Chondrocyte (in vitro differentiated cells): ENCODE measurements at regions not wholly inside any gene's neighbourhood (a gene's known extent, or its start where the extent isn't known, plus 50 kb on each side); places are given as distances from the start of the nearest gene placed in this dataset.

Experiments
- DNase-seq: peaks from one replicate; pipeline ENCODE4 v3.0.0; 2021; ENCODE audit warnings: mixed read lengths, low spot score
- H3K27ac Mint-ChIP-seq: one replicate; pipeline ENCODE4 v1.8.0; 2021; ENCODE audit warnings: mild to moderate bottlenecking, moderate library complexity, mixed read lengths; ENCODE audit not compliant: unreplicated experiment
- H3K27me3 Mint-ChIP-seq: 2 replicates; pipeline ENCODE4 v1.8.0; 2021; ENCODE audit warnings: low read depth, mixed read lengths
- H3K36me3 Mint-ChIP-seq: 2 replicates; pipeline ENCODE4 v1.8.0; 2021; ENCODE audit warnings: low read depth, mixed read lengths
- H3K4me1 Mint-ChIP-seq: 2 replicates; pipeline ENCODE4 v1.8.0; 2021; ENCODE audit warnings: low read depth, mild to moderate bottlenecking, mixed read lengths
- H3K4me3 Mint-ChIP-seq: one replicate; pipeline ENCODE4 v1.8.0; 2021; ENCODE audit warnings: mild to moderate bottlenecking, moderate library complexity, mixed read lengths; ENCODE audit not compliant: unreplicated experiment
- H3K9me3 Mint-ChIP-seq: 2 replicates; pipeline ENCODE4 v1.8.0; 2021; ENCODE audit warnings: low read depth, mixed read lengths
- TF ChIP-seq, protein P1 (sequence below): fragments of 200-600 bp; sonication (generic); IDR thresholded peaks from 2 replicates; pipeline ENCODE4 v1.5.0; 2021; ENCODE audit warnings: antibody characterized with exemption, mild to moderate bottlenecking, moderate library complexity

DNA sequence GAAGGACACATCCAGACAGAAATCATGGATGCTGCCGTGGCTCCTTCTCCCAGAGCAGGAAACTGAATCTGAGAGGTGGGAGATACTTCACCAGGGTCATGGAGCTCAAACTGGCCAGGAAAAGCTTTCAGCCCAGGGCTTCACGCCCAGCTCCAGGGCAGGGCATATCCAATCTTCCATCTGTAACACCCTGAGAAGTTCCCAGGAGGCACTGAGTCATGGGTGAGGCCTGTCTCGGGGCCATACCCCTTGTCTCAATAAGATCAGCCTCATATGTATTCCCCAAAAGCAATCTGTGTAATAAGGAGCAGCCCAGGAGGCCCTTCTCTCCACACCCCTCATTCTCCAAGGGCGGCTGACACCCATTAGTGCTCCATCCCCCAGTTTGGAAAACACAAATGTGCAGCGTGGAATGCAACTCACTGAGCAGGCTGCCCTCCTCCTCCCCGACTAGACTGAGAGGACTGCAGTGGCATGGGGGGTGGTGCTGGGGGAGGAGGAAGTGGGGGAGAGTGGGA is 439.3 kb upstream of the SULF2 start:
- Mint-ChIP-seq H3K36me3 (peaks cover 4% of the 10 kb centered on the region), H3K27ac (no peak overlapping the region), H3K27me3 (peaks cover 13% of the 10 kb centered on the region), H3K4me1 (peaks cover 7% of the 10 kb centered on the region), H3K4me3 (no peak overlapping the region), H3K9me3 (peaks cover 3% of the 10 kb centered on the region)
- TF ChIP-seq, protein P1, sequence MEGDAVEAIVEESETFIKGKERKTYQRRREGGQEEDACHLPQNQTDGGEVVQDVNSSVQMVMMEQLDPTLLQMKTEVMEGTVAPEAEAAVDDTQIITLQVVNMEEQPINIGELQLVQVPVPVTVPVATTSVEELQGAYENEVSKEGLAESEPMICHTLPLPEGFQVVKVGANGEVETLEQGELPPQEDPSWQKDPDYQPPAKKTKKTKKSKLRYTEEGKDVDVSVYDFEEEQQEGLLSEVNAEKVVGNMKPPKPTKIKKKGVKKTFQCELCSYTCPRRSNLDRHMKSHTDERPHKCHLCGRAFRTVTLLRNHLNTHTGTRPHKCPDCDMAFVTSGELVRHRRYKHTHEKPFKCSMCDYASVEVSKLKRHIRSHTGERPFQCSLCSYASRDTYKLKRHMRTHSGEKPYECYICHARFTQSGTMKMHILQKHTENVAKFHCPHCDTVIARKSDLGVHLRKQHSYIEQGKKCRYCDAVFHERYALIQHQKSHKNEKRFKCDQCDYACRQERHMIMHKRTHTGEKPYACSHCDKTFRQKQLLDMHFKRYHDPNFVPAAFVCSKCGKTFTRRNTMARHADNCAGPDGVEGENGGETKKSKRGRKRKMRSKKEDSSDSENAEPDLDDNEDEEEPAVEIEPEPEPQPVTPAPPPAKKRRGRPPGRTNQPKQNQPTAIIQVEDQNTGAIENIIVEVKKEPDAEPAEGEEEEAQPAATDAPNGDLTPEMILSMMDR, result no peak
- DNase-seq, result no peak

DNA sequence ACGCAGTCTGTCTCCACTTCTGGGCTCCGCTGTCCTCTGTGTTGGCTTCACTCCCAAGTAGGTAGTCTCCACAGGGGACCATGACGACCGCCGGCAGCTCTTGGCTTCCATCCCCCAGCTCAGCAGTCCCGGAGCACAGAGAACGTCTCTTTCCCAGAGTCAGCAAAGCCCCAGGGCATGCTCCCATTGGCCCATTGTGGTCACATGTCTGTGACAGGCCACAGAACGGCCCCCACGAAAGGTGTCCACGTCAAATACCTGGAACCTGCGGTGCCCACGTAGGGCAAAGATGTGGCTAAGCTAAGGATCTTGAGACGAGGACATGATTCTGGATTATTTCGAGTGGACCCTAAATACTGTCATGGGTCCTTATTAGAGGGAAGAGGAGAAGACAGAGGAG is 438.4 kb upstream of the SULF2 start:
- peaks cover 7% of the 10 kb centered on the region for H3K4me1 Mint-ChIP-seq
- no peak overlapping the region for H3K27ac Mint-ChIP-seq
- H3K9me3 Mint-ChIP-seq, result peaks cover 3% of the 10 kb centered on the region
- DNase-seq, result no peak
- no peak overlapping the region for H3K4me3 Mint-ChIP-seq
- TF ChIP-seq, protein P1, result no peak
- H3K27me3 Mint-ChIP-seq, result peaks cover 16% of the 10 kb centered on the region
- H3K36me3 Mint-ChIP-seq, result peaks cover under 1% of the 10 kb centered on the region

DNA sequence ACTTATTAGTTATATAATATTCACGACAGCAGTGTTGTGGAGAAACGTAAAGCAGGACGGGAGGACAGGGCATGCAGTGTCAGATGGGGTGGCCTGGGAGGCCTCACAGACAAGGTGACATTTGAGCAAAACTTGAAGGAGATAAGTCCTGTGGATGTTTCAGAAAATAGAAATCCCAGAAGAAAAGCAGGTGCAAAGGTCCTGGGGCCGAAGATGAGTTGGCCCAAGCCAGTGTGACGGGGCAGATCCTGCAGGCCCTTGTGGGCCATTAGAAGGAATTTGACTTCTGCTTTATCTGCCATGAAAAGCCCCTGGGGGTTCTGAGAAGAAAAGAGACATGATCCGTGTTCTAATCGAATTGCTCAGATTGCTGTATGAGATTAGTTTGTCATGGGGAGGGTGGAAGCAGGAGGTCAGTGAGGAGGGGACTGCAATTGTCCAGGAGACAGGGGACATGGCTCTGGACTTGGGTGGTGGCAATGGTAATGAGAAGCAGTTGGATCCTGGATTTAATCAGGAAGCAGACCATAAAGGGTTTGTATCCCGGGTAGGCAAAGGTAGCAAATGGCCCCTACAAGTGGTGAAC is 437.4 kb upstream of the SULF2 start:
- DNase-seq, result no peak
- H3K36me3 Mint-ChIP-seq, result no peaks in the 10 kb centered on the region
- H3K4me1 Mint-ChIP-seq, result peaks cover 7% of the 10 kb centered on the region
- peaks cover 3% of the 10 kb centered on the region for H3K9me3 Mint-ChIP-seq
- H3K27me3 Mint-ChIP-seq, result peaks cover 22% of the 10 kb centered on the region
- TF ChIP-seq, protein P1, result no peak
- H3K4me3 Mint-ChIP-seq, result no peak overlapping the region
- no peak overlapping the region for H3K27ac Mint-ChIP-seq

DNA sequence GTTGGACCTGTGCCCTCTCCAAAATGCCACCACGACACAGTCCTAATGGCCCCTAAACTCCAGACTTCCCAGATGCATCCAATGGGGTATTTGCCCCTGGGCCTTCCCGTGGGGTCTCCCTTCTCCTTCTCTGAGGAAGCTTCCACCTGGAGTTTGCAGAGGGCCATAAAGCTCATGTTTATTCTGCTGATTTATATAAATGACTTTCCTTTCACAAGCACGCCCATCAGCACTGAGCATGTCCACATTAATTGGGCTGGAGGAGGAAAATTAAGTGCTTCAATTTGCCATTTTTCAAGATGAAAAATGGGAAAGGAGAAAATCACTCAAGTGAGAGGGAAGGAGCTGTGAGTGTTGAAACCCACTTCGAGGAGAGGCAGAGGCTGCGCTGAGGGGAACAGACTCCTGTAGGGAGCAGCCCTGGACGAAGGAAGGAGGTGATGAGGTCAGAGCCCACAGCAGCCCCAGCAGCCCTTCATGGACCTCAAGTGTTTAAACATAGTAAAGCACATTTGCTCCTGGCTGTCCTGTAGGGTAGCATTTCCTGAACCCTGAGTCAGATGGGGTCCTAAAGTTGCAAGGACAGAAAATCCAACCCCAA is 434.9 kb upstream of the SULF2 start:
- no peak overlapping the region for H3K4me3 Mint-ChIP-seq
- H3K4me1 Mint-ChIP-seq, result peaks cover 7% of the 10 kb centered on the region
- TF ChIP-seq, protein P1, result no peak
- H3K27ac Mint-ChIP-seq, result no peak overlapping the region
- peaks cover 3% of the 10 kb centered on the region for H3K9me3 Mint-ChIP-seq
- no peaks in the 10 kb centered on the region for H3K36me3 Mint-ChIP-seq
- DNase-seq, result no peak
- H3K27me3 Mint-ChIP-seq, result peaks cover 29% of the 10 kb centered on the region

DNA sequence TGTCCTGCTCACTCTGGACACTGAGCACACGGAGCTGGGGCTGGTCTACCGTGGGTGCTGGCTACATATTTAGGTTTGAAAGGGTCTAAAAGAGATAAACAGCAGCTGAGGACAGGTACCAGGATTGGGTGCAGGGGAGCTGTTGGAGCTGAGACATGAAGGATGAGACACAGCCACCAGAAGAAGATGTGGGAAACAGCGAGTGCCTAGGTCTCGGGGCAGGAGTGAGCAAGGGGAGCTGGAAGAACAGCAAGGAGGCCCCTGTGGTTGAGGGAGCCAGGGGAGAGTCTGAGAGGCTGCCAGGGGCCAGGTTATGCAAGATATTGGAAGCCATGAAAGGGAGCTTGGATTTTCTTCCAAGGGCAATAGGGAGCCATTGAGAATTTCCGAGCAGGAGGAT is 434.0 kb upstream of the SULF2 start:
- H3K4me1 Mint-ChIP-seq, result peaks cover 2% of the 10 kb centered on the region

More for the DNA sequence above, 434.0 kb upstream of the SULF2 start:
- Mint-ChIP-seq H3K27ac (no peak overlapping the region), H3K27me3 (peaks cover 36% of the 10 kb centered on the region), H3K4me3 (no peak overlapping the region), H3K36me3 (no peaks in the 10 kb centered on the region), H3K9me3 (peaks cover 3% of the 10 kb centered on the region)
- no peak for DNase-seq
- TF ChIP-seq, protein P1, result no peak
